ENCODE measurements at regions not wholly inside any gene's neighbourhood (a gene's known extent, or its start where the extent isn't known, plus 50 kb on each side); places are given as distances from the start of the nearest gene placed in this dataset.

- TF ChIP-seq, protein P1, sequence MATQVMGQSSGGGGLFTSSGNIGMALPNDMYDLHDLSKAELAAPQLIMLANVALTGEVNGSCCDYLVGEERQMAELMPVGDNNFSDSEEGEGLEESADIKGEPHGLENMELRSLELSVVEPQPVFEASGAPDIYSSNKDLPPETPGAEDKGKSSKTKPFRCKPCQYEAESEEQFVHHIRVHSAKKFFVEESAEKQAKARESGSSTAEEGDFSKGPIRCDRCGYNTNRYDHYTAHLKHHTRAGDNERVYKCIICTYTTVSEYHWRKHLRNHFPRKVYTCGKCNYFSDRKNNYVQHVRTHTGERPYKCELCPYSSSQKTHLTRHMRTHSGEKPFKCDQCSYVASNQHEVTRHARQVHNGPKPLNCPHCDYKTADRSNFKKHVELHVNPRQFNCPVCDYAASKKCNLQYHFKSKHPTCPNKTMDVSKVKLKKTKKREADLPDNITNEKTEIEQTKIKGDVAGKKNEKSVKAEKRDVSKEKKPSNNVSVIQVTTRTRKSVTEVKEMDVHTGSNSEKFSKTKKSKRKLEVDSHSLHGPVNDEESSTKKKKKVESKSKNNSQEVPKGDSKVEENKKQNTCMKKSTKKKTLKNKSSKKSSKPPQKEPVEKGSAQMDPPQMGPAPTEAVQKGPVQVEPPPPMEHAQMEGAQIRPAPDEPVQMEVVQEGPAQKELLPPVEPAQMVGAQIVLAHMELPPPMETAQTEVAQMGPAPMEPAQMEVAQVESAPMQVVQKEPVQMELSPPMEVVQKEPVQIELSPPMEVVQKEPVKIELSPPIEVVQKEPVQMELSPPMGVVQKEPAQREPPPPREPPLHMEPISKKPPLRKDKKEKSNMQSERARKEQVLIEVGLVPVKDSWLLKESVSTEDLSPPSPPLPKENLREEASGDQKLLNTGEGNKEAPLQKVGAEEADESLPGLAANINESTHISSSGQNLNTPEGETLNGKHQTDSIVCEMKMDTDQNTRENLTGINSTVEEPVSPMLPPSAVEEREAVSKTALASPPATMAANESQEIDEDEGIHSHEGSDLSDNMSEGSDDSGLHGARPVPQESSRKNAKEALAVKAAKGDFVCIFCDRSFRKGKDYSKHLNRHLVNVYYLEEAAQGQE (IDR thresholded peaks at IDR 0.05; ENCODE audit: insufficient read depth in 1 of 2, low read depth in 2 of 2, low read length in 1 of 2), result no peak
- TF ChIP-seq TCF7L2 (IDR thresholded peaks at IDR 0.05; ENCODE audit: low read depth, low read length) (no peak), CTCF (IDR thresholded peaks at IDR 0.05) (no peak), SIN3A (IDR thresholded peaks at IDR 0.05; ENCODE audit: borderline replicate concordance, insufficient read depth, low read depth, low read length) (no peak), POLR2AphosphoS5 (IDR thresholded peaks at IDR 0.05; ENCODE audit: low read depth, low read length) (no peak)
- Histone ChIP-seq H3K9me3 (ENCODE audit: control insufficient read depth, insufficient read depth, low read depth, low read length) (no peaks in the 10 kb centered on the region), H3K4me1 (ENCODE audit: control insufficient read depth, insufficient read depth, low read length) (no peaks in the 10 kb centered on the region), H3K36me3 (ENCODE audit: control insufficient read depth, insufficient read depth, low read length) (no peaks in the 10 kb centered on the region), H3K4me3 (ENCODE audit: low read depth in 2 of 2, low read length in 2 of 2) (no peak overlapping the region), H3K27ac (ENCODE audit: low read length) (no peak overlapping the region), H3K27me3 (ENCODE audit: control insufficient read depth, insufficient read depth, low read length) (peaks cover 2% of the 10 kb centered on the region; the same call in 1 of the 2 replicates)
- CTCF ChIA-PET, result no interaction called here
- no TSS peak for BruUV-seq (replicated peaks)
- DNase-seq (ENCODE audit: low read depth, low spot score) (no peak), ATAC-seq (no peak)
- POLR2A ChIA-PET, result no interaction called here
- in situ Hi-C loops (cut with HindIII; ENCODE audit: low pct_unique_long_range_greater_than_20kb, low sequenced_read_pairs) (no loop called here), intact Hi-C loops (cut with micrococcal nuclease; ENCODE audit: unreplicated experiment) (no loop called here)
Observed at GRCh38 chr15:53115563-53115962, 325.4 kb upstream of the ONECUT1 start.

GRCh38 chr15:53114960-53115359 lies 324.8 kb upstream of the ONECUT1 start:
- Histone ChIP-seq H3K27ac (ENCODE audit: low read length) (no peak overlapping the region), H3K4me1 (ENCODE audit: control insufficient read depth, insufficient read depth, low read length) (no peaks in the 10 kb centered on the region), H3K4me3 (ENCODE audit: low read depth in 2 of 2, low read length in 2 of 2) (no peak overlapping the region), H3K36me3 (ENCODE audit: control insufficient read depth, insufficient read depth, low read length) (no peaks in the 10 kb centered on the region), H3K9me3 (ENCODE audit: control insufficient read depth, insufficient read depth, low read depth, low read length) (no peaks in the 10 kb centered on the region), H3K27me3 (ENCODE audit: control insufficient read depth, insufficient read depth, low read length) (peaks cover 2% of the 10 kb centered on the region; the same call in 1 of the 2 replicates)
- ATAC-seq, result no peak
- CTCF ChIA-PET, result no interaction called here
- BruUV-seq (replicated peaks), result no TSS peak
- POLR2A ChIA-PET, result no interaction called here
- intact Hi-C loops (cut with micrococcal nuclease; ENCODE audit: unreplicated experiment), result no loop called here
- in situ Hi-C loops (cut with HindIII; ENCODE audit: low pct_unique_long_range_greater_than_20kb, low sequenced_read_pairs), result no loop called here
- DNase-seq (ENCODE audit: low read depth, low spot score), result no peak
- TF ChIP-seq, protein P1 (IDR thresholded peaks at IDR 0.05; ENCODE audit: insufficient read depth in 1 of 2, low read depth in 2 of 2, low read length in 1 of 2), result no peak
- TF ChIP-seq CTCF (IDR thresholded peaks at IDR 0.05), result no peak
- TF ChIP-seq SIN3A (IDR thresholded peaks at IDR 0.05; ENCODE audit: borderline replicate concordance, insufficient read depth, low read depth, low read length), result no peak
- no peak for TF ChIP-seq TCF7L2 (IDR thresholded peaks at IDR 0.05; ENCODE audit: low read depth, low read length)
